Activated CD8-positive, alpha-beta T cell treated with anti-CD3 and anti-CD28 coated beads for 36 hours (primary cell): ENCODE measurements at regions not wholly inside any gene's neighbourhood (a gene's known extent, or its start where the extent isn't known, plus 50 kb on each side); places are given as distances from the start of the nearest gene placed in this dataset.

Experiments used
- ATAC-seq: fragments of 200-7000 bp; cut with Tn5 transposase; one replicate; pipeline ENCODE4 v1.10.0; 2021; ENCODE audit warnings: mild to moderate bottlenecking, moderate library complexity
- CTCF ChIA-PET: fragments of 350-600 bp; sonication (Branson Sonifier 250); formaldehyde crosslinking; loops from one replicate; lab custom pipeline; 2021; ENCODE audit warnings: antibody characterized with exemption; lab: Charles Lee
- POLR2A ChIA-PET: fragments of 350-600 bp; sonication (Branson Sonifier 250); formaldehyde crosslinking; loops from one replicate; lab custom pipeline; 2021; ENCODE audit warnings: antibody characterized with exemption; lab: Charles Lee
- DNase-seq: peaks from one replicate; pipeline ENCODE4 v3.0.0-alpha.2; 2020
- H3K27ac Mint-ChIP-seq: one replicate; pipeline ENCODE4 v1.8.0; 2021; ENCODE audit warnings: mild to moderate bottlenecking, mixed read lengths
- H3K27me3 Mint-ChIP-seq: one replicate; pipeline ENCODE4 v1.8.0; 2021; ENCODE audit warnings: mixed read lengths
- H3K36me3 Mint-ChIP-seq: one replicate; pipeline ENCODE4 v1.8.0; 2021; ENCODE audit warnings: low read depth, mixed read lengths
- H3K4me1 Mint-ChIP-seq: one replicate; pipeline ENCODE4 v1.8.0; 2021; ENCODE audit warnings: low read depth, mixed read lengths
- H3K4me3 Mint-ChIP-seq: one replicate; pipeline ENCODE4 v1.8.0; 2021; ENCODE audit warnings: mild to moderate bottlenecking, moderate library complexity, mixed read lengths
- H3K9me3 Mint-ChIP-seq: one replicate; pipeline ENCODE4 v1.8.0; 2021; ENCODE audit warnings: mixed read lengths
- CTCF ChIP-seq: fragments of 200-600 bp; IDR thresholded peaks from one replicate; pipeline ENCODE4 v1.8.0; 2022; ENCODE audit warnings: antibody characterized with exemption, mild to moderate bottlenecking
- intact Hi-C: fragments of 100-400 bp; cut with micrococcal nuclease; formaldehyde crosslinking; loops from one replicate; pipeline ENCODE4 v1.10.0; 2022

- Mint-ChIP-seq H3K4me3 (no peak overlapping the region), H3K27ac (no peak overlapping the region), H3K9me3 (no peaks in the 10 kb centered on the region), H3K4me1 (no peaks in the 10 kb centered on the region), H3K27me3 (peaks cover 23% of the 10 kb centered on the region), H3K36me3 (no peaks in the 10 kb centered on the region)
- intact Hi-C loops: no loop called here
- ATAC-seq (no peak), DNase-seq (no peak)
- ChIA-PET CTCF (no interaction called here), POLR2A (no interaction called here)
- TF ChIP-seq CTCF: no peak
These were observed 127.2 kb upstream of the ZNF366 start for GRCh38 chr5:72634444-72634843.

GRCh38 chr5:72633649-72634048 is 126.4 kb upstream of the ZNF366 start:
- intact Hi-C loops: no loop called here
- Mint-ChIP-seq H3K9me3 (no peaks in the 10 kb centered on the region), H3K36me3 (no peaks in the 10 kb centered on the region), H3K4me1 (no peaks in the 10 kb centered on the region), H3K4me3 (no peak overlapping the region), H3K27me3 (peaks cover 23% of the 10 kb centered on the region), H3K27ac (no peak overlapping the region)
- ChIA-PET CTCF (no interaction called here), POLR2A (no interaction called here)
- TF ChIP-seq CTCF: no peak
- DNase-seq (no peak), ATAC-seq (no peak)

- H3K27me3 Mint-ChIP-seq: peaks cover 23% of the 10 kb centered on the region
- no peak for TF ChIP-seq CTCF
- H3K9me3 Mint-ChIP-seq: no peaks in the 10 kb centered on the region
- no peaks in the 10 kb centered on the region for H3K36me3 Mint-ChIP-seq
- ChIA-PET POLR2A (interaction anchor here (0.6 kb wide), 1 partner anchor 568 kb away, joined by 3 read pairs; no protein-coding TSS in a partner anchor), CTCF (no interaction called here)
- no peaks in the 10 kb centered on the region for H3K4me1 Mint-ChIP-seq
- ATAC-seq: no peak
- no peak for DNase-seq
- no peak overlapping the region for H3K4me3 Mint-ChIP-seq
- no peak overlapping the region for H3K27ac Mint-ChIP-seq
- intact Hi-C loops: no loop called here
These were observed 125.8 kb upstream of the ZNF366 start for GRCh38 chr5:72633041-72633445.

- Mint-ChIP-seq H3K36me3 (no peaks in the 10 kb centered on the region), H3K9me3 (no peaks in the 10 kb centered on the region), H3K4me3 (no peak overlapping the region), H3K27ac (no peak overlapping the region), H3K4me1 (no peaks in the 10 kb centered on the region), H3K27me3 (peaks cover 21% of the 10 kb centered on the region)
- POLR2A ChIA-PET: interaction anchor here (1.3 kb wide), 1 partner anchor 16 kb away, joined by 3 read pairs; no protein-coding TSS in a partner anchor
- CTCF ChIA-PET: interaction anchor here (3.3 kb wide), 1 partner anchor 19 kb away, joined by 15 read pairs; no protein-coding TSS in a partner anchor
- ATAC-seq (no peak), DNase-seq (no peak)
- intact Hi-C loops: no loop called here
- no peak for TF ChIP-seq CTCF
These were observed 123.5 kb upstream of the ZNF366 start for GRCh38 chr5:72630721-72631120.

GRCh38 chr5:72630081-72630480 is 122.9 kb upstream of the ZNF366 start:
- TF ChIP-seq CTCF: no peak
- H3K4me1 Mint-ChIP-seq: no peaks in the 10 kb centered on the region
- DNase-seq (no peak), ATAC-seq (no peak)
- no peaks in the 10 kb centered on the region for H3K36me3 Mint-ChIP-seq
- intact Hi-C loops: no loop called here
- ChIA-PET POLR2A (interaction anchor here (1.3 kb wide), 1 partner anchor 15 kb away, joined by 3 read pairs; no protein-coding TSS in a partner anchor), CTCF (interaction anchor here (3.3 kb wide), 1 partner anchor 19 kb away, joined by 15 read pairs; no protein-coding TSS in a partner anchor)
- H3K4me3 Mint-ChIP-seq: no peak overlapping the region
- H3K9me3 Mint-ChIP-seq: no peaks in the 10 kb centered on the region
- no peak overlapping the region for H3K27ac Mint-ChIP-seq
- H3K27me3 Mint-ChIP-seq: peaks cover 19% of the 10 kb centered on the region
